Stimulated activated CD4-positive, alpha-beta T cell treated with anti-CD3 and anti-CD28 coated beads, Interleukin-1b, Interleukin-23, amount 100 ng/mL, for 48 hours (primary cell): ENCODE measurements at regions not wholly inside any gene's neighbourhood (a gene's known extent, or its start where the extent isn't known, plus 50 kb on each side); places are given as distances from the start of the nearest gene placed in this dataset.
A peak's percentile ranks its signal among the peaks of the same experiment; 100 is the strongest.

ENCODE experiments used
- DNase-seq: peaks from one replicate; pipeline ENCODE4 v3.0.0-alpha.2; 2020

- no peak for DNase-seq
Measured at GRCh38 chr14:100659345-100660001, 67.2 kb upstream of the DLK1 start.

GRCh38 chr14:100660498-100660881 is 66.2 kb upstream of the DLK1 start:
- no peak for DNase-seq

GRCh38 chr14:100660882-100661635 is 65.6 kb upstream of the DLK1 start:
- DNase-seq = no peak

GRCh38 chr14:100662879-100663760 is 63.6 kb upstream of the DLK1 start:
- DNase-seq = peak; percentile 63

GRCh38 chr14:100663761-100664052 is 63.0 kb upstream of the DLK1 start:
- no peak for DNase-seq

- no peak for DNase-seq
Measured at GRCh38 chr14:100664231-100664630, 62.5 kb upstream of the DLK1 start.

- no peak for DNase-seq
Measured at GRCh38 chr14:100664841-100665510, 61.7 kb upstream of the DLK1 start.

- no peak for DNase-seq
Measured at GRCh38 chr14:100665511-100666032, 61.1 kb upstream of the DLK1 start.

GRCh38 chr14:100666403-100666802 is 60.3 kb upstream of the DLK1 start:
- no peak for DNase-seq

GRCh38 chr14:100666851-100667250 is 59.8 kb upstream of the DLK1 start:
- no peak for DNase-seq

GRCh38 chr14:100667656-100668055 is 59.0 kb upstream of the DLK1 start:
- DNase-seq = no peak

GRCh38 chr14:100668352-100668751 is 58.3 kb upstream of the DLK1 start:
- no peak for DNase-seq

- no peak for DNase-seq
Measured at GRCh38 chr14:100669011-100669412, 57.7 kb upstream of the DLK1 start.

GRCh38 chr14:100669468-100669867 is 57.2 kb upstream of the DLK1 start:
- DNase-seq = no peak

GRCh38 chr14:100670017-100670752 is 56.5 kb upstream of the DLK1 start:
- DNase-seq = no peak

- DNase-seq = no peak
Measured at GRCh38 chr14:100670753-100671049, 56.0 kb upstream of the DLK1 start.

- DNase-seq = no peak
Measured at GRCh38 chr14:100671386-100671901, 55.2 kb upstream of the DLK1 start.

- no peak for DNase-seq
Measured at GRCh38 chr14:100671906-100672305, 54.8 kb upstream of the DLK1 start.

- no peak for DNase-seq
Measured at GRCh38 chr14:100673085-100673806, 53.4 kb upstream of the DLK1 start.

- DNase-seq = no peak
Measured at GRCh38 chr14:100673807-100674154, 52.9 kb upstream of the DLK1 start.

- DNase-seq = no peak
Measured at GRCh38 chr14:100674428-100674827, 52.3 kb upstream of the DLK1 start.
